GM12878 (cell line): ENCODE measurements at regions not wholly inside any gene's neighbourhood (a gene's known extent, or its start where the extent isn't known, plus 50 kb on each side); places are given as distances from the start of the nearest gene placed in this dataset.

Experiments
- CHD1 ChIP-seq: IDR thresholded peaks from 2 replicates; pipeline ENCODE4 v1.6.1; 2012; ENCODE audit warnings: low read depth, low read length, improper control_type of control experiment
- EP300 ChIP-seq, 2 experiments: fragments of 150-350 bp in 1 of 2; IDR thresholded peaks; 2 replicates each; pipeline ENCODE4 v1.6.1; 2011 to 2012; ENCODE audit warnings: low read depth in 2 of 2, low read length in 2 of 2, borderline replicate concordance in 1 of 2, improper control_type of control experiment in 1 of 2, inconsistent platforms in 1 of 2; ENCODE audit not compliant: control insufficient read depth in 1 of 2
- HDAC6 ChIP-seq: fragments of 200-600 bp; sonication (generic); IDR thresholded peaks from one replicate; pipeline ENCODE4 v1.8.0; 2017; ENCODE audit warnings: antibody characterized with exemption; ENCODE audit not compliant: unreplicated experiment
- NR2C1 ChIP-seq: fragments of 450-650 bp; IDR thresholded peaks from 2 replicates; pipeline ENCODE4 v1.6.1; 2017; ENCODE audit warnings: antibody characterized with exemption, mild to moderate bottlenecking, moderate library complexity
- RB1 ChIP-seq: fragments of 450-650 bp; formaldehyde crosslinking; IDR thresholded peaks from 2 replicates; pipeline ENCODE4 v1.6.1; 2017; ENCODE audit warnings: mild to moderate bottlenecking, borderline replicate concordance
- SMAD1 ChIP-seq: fragments of 450-650 bp; IDR thresholded peaks from 2 replicates; pipeline ENCODE4 v1.6.1; 2018; ENCODE audit warnings: mild to moderate bottlenecking, low read depth; ENCODE audit not compliant: partially characterized antibody
- SMARCA5 ChIP-seq: fragments of 450-650 bp; IDR thresholded peaks from 2 replicates; pipeline ENCODE4 v1.6.1; 2017; ENCODE audit warnings: mild to moderate bottlenecking
- ZNF274 ChIP-seq: IDR thresholded peaks from one replicate; pipeline ENCODE4 v1.8.0; 2011; ENCODE audit not compliant: insufficient read length, insufficient read depth
- TF ChIP-seq, protein P1 (sequence below): fragments of 450-650 bp; IDR thresholded peaks from 2 replicates; pipeline ENCODE4 v1.6.1; 2017; ENCODE audit warnings: mild to moderate bottlenecking, moderate library complexity
- TF ChIP-seq, protein P2 (sequence below): IDR thresholded peaks from 2 replicates; pipeline ENCODE4 v1.6.1; 2011; ENCODE audit warnings: low read depth, low read length, improper control_type of control experiment, borderline replicate concordance
- TF ChIP-seq, protein P3 (sequence below): IDR thresholded peaks from 2 replicates; pipeline ENCODE4 v1.6.1; 2012; ENCODE audit warnings: low read depth, low read length, improper control_type of control experiment
- TF ChIP-seq, protein P4 (sequence below): IDR thresholded peaks from 2 replicates; pipeline ENCODE4 v1.6.1; 2012; ENCODE audit warnings: mild to moderate bottlenecking, low read depth, low read length

DNA sequence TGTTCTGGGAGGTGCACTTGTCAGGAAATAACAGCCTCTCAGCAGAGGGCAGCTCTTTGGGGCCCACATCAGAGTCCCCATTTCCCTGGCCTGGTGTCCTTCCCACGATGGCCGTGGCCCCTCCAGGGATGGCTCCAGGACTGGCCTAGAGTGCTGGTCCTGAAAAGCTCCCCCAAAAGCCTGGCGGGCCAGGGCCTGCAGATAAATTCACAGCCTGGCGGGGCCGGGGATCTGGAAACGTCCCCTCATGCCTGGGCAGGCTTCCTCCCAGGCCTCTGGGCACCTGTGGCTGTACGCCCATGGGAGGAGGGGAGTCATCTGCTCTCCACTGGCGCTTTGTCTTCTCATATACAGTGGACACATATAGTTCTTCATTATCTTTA, 52.6 kb upstream of the HS6ST1 start (continued):
- TF ChIP-seq, protein P1, sequence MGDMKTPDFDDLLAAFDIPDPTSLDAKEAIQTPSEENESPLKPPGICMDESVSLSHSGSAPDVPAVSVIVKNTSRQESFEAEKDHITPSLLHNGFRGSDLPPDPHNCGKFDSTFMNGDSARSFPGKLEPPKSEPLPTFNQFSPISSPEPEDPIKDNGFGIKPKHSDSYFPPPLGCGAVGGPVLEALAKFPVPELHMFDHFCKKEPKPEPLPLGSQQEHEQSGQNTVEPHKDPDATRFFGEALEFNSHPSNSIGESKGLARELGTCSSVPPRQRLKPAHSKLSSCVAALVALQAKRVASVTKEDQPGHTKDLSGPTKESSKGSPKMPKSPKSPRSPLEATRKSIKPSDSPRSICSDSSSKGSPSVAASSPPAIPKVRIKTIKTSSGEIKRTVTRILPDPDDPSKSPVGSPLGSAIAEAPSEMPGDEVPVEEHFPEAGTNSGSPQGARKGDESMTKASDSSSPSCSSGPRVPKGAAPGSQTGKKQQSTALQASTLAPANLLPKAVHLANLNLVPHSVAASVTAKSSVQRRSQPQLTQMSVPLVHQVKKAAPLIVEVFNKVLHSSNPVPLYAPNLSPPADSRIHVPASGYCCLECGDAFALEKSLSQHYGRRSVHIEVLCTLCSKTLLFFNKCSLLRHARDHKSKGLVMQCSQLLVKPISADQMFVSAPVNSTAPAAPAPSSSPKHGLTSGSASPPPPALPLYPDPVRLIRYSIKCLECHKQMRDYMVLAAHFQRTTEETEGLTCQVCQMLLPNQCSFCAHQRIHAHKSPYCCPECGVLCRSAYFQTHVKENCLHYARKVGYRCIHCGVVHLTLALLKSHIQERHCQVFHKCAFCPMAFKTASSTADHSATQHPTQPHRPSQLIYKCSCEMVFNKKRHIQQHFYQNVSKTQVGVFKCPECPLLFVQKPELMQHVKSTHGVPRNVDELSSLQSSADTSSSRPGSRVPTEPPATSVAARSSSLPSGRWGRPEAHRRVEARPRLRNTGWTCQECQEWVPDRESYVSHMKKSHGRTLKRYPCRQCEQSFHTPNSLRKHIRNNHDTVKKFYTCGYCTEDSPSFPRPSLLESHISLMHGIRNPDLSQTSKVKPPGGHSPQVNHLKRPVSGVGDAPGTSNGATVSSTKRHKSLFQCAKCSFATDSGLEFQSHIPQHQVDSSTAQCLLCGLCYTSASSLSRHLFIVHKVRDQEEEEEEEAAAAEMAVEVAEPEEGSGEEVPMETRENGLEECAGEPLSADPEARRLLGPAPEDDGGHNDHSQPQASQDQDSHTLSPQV: no peak
- TF ChIP-seq NR2C1 (no peak), ZNF274 (no peak), CHD1 (no peak), SMAD1 (no peak), EP300 (IDR thresholded peaks at IDR 0.05; ENCODE audit: borderline replicate concordance in 1 of 2, control insufficient read depth in 1 of 2, low read depth in 2 of 2, low read length in 2 of 2) (no peak), HDAC6 (no peak), SMARCA5 (no peak), RB1 (no peak)
- TF ChIP-seq, protein P2, sequence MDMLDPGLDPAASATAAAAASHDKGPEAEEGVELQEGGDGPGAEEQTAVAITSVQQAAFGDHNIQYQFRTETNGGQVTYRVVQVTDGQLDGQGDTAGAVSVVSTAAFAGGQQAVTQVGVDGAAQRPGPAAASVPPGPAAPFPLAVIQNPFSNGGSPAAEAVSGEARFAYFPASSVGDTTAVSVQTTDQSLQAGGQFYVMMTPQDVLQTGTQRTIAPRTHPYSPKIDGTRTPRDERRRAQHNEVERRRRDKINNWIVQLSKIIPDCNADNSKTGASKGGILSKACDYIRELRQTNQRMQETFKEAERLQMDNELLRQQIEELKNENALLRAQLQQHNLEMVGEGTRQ: no peak
- TF ChIP-seq, protein P3, sequence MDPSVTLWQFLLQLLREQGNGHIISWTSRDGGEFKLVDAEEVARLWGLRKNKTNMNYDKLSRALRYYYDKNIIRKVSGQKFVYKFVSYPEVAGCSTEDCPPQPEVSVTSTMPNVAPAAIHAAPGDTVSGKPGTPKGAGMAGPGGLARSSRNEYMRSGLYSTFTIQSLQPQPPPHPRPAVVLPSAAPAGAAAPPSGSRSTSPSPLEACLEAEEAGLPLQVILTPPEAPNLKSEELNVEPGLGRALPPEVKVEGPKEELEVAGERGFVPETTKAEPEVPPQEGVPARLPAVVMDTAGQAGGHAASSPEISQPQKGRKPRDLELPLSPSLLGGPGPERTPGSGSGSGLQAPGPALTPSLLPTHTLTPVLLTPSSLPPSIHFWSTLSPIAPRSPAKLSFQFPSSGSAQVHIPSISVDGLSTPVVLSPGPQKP: no peak
- TF ChIP-seq, protein P4, sequence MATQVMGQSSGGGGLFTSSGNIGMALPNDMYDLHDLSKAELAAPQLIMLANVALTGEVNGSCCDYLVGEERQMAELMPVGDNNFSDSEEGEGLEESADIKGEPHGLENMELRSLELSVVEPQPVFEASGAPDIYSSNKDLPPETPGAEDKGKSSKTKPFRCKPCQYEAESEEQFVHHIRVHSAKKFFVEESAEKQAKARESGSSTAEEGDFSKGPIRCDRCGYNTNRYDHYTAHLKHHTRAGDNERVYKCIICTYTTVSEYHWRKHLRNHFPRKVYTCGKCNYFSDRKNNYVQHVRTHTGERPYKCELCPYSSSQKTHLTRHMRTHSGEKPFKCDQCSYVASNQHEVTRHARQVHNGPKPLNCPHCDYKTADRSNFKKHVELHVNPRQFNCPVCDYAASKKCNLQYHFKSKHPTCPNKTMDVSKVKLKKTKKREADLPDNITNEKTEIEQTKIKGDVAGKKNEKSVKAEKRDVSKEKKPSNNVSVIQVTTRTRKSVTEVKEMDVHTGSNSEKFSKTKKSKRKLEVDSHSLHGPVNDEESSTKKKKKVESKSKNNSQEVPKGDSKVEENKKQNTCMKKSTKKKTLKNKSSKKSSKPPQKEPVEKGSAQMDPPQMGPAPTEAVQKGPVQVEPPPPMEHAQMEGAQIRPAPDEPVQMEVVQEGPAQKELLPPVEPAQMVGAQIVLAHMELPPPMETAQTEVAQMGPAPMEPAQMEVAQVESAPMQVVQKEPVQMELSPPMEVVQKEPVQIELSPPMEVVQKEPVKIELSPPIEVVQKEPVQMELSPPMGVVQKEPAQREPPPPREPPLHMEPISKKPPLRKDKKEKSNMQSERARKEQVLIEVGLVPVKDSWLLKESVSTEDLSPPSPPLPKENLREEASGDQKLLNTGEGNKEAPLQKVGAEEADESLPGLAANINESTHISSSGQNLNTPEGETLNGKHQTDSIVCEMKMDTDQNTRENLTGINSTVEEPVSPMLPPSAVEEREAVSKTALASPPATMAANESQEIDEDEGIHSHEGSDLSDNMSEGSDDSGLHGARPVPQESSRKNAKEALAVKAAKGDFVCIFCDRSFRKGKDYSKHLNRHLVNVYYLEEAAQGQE: no peak
